ENCODE measurements at regions not wholly inside any gene's neighbourhood (a gene's known extent, or its start where the extent isn't known, plus 50 kb on each side); places are given as distances from the start of the nearest gene placed in this dataset.

DNA sequence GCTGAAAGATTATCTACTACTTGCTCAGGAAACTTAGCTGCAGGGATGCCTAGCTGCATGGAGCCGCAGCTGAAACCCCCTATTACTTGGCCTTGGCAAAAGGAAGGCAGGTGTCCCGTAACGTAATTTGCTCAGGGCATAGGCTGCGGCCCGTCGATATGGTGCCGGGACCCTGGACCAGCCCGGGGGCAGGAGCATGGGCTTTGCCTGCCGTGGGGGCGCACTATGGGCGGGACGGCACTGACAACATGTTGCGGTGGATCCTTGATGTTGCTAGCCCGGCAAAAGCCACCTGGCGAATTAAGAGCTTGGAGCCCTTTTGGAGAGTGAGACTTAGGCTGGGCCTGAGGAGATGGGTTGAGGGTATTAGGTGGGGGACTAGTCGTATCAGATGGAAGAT lies 1551.2 kb downstream of the AACS start:
- no peak for DNase-seq

DNA sequence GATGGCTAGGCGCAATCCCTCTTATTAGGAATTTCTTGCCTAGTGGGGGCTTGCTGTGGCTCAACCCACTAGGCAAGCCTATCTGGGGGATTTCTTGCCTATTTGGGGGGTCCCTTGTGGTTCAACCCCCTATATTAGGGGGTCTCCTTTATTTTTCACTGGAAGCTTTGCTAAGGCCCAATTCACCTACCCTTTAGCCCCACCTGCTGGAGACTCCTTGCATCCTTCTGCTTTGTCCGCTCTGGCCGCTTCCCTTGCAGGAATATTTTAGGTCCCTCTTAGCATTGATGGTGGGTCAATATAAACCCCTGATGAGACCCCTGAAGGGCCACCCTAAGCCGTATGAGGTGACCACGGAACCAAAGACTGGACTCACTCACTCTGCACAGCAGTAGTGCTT lies 1552.1 kb downstream of the AACS start:
- no peak for DNase-seq

DNA sequence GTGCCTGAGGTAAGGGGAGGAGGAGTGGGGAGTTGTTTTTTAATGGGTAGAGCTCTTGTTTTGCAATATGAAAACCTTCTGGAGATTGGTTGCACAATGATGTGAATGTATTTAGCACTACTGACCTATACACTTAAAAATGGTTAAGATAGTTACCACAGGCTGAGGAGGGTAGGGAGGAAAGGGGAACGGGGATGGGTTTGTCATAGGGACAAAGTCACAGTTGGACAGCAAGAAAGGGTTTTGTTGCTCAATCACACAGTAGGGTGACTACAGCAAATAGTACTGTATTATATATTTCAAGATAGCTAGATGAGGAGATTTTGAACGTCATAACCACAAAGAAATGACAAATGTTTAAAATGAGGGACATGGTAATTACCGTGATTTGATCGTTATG lies 1562.4 kb downstream of the AACS start:
- DNase-seq, result no peak

DNA sequence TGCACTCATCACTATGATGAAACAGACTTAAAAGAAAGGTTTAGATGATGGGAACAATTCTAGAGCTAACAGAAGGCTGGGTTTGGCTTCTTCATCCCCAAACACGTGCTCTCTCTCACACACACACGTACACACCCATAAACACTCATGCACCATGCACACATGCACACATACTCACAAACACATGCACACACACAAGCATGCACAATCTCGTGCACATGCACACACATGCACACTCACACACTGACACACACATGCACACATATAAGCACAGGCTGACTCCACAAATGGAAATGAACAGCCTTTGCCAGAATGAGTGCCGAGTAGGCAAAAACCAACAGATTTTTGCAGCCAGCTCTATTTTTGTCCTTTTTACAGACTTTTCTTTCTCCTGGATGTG lies 1571.6 kb downstream of the AACS start:
- DNase-seq, result no peak

DNA sequence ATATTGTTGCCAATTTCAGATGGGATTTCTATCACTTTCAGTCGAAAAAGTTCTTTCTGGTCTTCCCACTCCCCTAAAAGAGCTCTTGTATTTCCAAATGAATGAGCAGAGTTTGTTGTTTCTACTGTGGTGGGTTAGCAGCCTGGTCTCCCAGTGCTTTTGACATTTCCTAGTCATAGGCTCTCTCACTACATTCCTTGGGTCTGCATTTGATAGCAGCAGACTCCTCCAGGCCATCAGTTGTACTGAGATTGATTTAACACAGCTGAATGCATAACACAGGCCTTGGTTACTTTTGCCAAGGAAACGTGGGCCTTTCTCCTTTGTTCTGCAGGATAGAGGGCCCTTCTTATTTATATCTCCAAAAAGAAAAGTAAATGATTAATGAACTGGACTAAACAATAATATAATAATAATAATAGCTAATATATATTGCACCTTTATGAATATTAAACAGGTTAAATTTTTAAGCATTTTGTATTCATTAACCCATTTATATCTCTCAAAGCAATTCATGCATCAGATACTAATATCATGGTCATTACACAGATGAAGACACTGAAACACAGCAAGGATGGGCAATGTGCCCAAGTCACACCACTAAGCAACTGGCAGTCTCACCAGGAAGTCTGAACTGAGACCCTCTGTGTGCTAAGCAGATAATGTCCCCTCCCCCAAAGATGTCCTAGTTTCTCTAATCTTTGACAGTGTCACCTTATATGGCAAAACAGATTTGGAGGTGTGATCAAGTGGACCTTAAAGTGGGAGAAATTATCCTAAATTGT lies 1579.2 kb downstream of the AACS start:
- DNase-seq, result no peak

DNA sequence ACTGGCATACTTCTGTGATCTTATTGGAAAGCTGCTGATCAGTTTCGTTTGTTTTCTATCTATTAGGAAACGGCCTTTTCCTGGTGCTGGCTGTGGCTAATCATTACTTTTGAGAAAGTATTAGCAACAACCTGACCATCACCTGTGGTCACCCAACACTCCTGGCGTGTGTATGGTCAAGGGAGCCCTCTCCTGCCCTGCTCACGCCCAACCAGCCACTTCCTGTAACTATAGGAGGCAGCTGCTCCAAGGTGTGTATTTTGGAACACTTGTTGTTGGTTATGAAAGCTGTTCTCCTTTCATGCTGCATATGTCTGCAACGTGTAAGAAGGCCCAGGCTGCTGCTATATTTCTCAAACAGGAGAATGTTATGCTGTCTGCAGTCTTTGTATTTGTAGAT lies 1582.8 kb downstream of the AACS start:
- DNase-seq, result no peak

DNA sequence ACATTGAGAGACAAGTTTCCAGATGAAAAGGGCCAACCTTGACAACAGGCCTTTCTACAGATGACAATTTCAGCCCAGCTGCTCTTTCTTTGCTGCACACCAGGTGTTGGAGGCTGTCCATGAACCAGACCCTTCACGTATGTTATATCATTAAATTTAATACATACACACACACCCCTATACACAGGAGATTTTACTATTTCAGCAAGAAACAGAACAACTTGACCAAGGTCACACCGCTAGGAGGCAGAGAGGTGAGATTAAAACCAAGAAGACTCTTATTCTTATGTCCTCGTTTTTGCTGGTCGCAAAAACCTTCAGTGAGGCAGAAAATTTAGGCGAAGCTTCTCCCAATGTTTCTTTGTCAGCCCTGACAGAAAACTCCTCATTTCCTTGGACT lies 1585.9 kb downstream of the AACS start:
- DNase-seq, result no peak

DNA sequence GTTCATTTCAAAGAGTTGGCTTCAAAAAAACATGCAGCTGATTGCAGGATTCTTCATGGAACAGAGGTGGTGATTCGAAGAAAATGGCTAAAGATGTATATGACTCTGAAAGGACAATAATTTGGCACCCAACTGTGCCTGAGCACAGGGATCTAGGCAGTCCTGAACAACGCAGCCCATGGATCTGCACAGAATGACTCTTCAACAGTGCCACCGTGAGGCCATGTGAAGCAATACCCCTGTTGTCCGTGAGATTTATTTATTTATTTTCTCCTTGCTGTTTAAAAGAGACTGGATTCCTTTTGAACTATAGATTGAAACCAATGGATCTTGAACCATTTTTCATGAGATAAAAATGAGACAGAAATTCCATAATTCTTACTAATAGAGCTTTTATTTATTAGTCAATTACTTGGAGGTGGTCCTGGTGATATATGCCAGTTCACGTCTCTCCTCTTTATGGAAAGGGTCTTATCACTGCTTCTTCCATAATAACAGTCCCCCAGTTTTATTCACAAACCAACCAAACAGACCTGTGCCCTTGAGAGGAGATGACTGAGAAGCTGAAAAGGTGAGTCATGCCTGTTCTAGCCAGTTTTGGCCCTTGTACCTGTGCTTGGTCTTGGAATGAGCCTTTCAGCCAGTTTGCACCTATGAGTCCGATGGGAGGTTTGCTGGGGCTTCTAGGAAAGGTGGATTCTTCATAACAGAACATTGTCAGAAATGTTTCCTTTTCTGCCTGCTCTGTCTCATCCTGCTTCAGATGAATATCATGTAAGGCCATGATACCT lies 1598.3 kb downstream of the AACS start:
- DNase-seq, result no peak

DNA sequence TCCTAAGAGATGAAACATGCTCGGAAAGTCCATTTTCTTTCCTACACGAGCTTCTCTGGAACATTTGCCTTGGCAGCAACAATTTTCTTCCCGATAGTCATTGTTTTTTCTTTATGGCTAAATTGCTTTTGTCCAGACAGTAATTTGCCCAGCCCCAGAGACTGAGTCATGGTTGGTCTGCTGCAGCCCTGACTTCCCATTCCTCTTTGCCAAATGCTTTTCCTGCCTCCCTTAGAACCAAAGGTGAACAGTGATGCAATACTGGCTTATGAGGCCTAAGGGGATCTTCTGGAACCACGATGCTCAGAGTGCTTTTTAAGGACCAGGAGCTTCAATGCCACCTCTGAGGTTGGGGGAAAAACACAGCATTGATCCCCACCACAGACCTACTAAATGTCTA lies 1599.6 kb upstream of the TMEM132C start:
- no peak for DNase-seq

DNA sequence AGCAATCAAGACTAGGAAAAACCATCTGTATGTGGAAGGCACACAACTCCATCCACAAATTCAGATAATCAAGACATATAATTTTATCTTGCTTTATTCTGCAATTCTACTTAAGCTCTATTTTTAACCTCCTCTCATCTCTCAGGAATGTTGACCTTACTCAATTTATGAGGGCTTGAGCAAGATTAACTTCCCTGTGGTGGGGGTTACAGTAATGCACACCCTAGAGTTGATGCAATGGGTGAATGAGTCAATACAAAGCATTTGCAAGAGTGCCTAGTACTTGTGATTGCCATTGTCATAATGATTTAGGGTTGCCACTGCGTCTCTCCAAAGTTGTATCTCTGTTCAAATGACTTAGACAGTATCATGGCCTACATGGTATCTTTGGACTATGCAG lies 1598.4 kb upstream of the TMEM132C start:
- no peak for DNase-seq

DNA sequence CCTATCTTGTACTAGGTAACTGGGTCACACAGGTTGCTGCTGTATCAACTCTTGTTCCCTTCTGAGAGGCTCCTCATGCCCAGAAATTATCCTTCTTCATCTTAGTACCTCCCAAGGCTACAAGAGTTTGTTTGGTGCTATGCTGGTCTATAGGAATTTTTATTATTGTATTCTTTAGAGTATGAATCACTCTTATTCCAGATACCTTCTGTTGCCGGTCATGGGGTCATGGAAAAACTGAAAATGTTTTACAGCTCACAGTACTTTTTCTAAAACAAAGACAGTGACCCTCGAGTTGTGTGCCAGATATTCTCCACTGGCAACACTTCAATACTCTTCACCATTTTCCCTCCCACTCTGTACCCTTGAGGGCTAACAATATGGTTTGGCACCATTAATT lies 1598.0 kb upstream of the TMEM132C start:
- DNase-seq, result no peak

DNA sequence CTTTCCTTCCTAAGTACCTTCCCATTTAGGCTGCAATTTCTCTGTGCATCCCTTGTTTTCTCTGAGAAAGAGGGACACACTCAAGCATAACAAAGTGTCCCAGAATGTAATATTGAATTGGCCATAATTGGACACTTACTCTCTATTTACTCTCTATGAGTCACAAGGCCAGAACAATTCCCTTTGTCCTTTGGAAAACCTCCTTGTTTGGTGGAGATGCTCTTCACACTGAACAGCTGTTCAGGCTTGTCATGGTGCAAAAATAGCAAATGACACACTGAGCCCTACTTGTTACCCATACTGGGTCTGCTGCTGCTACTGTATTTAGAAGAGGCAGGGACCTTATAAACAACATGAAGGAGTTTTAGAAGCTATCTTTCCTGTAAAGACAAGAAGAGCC lies 1590.5 kb upstream of the TMEM132C start:
- no peak for DNase-seq

DNA sequence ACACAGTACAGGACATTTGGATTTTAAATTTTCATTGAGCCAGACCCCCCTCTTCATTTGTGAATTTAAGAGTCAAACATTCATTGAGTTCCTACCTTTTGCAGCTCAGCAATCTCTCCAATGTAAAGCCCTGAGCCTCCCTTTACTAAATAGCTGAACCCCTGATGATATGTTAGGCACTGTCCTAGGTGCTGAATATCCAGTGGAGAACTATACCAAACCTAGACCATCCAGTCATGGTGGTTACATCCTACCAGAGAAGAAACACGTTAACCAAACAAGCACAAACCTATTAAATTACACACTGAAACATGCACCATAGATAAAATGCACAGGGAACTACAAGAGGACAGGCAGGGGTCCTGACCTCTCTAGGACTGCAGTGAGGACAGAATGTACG lies 1585.3 kb upstream of the TMEM132C start:
- DNase-seq, result no peak

DNA sequence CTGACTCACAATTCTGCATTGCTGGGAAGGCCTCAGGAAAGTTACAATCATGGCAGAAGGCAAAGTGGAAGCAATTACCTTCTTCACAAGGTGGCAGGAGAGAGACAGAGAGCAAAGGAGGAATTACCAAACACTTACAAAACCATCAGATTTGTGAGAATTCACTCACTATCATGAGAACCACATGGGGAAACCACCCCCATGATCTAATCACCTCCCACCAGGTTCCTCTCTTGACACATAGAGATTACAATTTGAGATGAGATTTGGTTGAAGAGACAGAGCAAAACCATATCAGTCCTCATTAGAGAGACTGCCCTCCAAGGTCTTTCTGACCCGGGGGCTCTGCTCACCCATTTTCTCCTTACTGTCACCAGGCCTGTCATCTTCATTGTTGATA lies 1582.3 kb upstream of the TMEM132C start:
- no peak for DNase-seq

DNA sequence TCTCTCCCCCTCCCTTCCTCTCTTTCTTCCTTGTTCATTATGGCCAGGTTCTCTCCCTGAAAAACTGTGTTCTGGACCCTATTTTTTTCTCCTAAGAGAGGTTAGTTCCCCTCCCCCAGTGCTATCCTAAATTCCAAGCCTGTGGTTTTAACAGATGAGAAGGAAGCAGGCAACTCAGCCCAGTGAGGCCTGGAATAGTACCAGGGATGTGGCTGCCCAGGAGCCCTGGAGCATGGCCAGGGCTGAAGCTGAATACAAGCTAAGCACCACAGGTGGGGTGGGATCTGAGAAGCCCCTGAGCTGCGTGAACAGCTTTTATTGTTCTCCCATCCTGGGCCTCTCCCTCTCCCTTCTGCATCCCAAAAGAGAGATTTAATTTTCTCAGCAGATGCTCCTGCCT lies 1581.3 kb upstream of the TMEM132C start:
- no peak for DNase-seq

DNA sequence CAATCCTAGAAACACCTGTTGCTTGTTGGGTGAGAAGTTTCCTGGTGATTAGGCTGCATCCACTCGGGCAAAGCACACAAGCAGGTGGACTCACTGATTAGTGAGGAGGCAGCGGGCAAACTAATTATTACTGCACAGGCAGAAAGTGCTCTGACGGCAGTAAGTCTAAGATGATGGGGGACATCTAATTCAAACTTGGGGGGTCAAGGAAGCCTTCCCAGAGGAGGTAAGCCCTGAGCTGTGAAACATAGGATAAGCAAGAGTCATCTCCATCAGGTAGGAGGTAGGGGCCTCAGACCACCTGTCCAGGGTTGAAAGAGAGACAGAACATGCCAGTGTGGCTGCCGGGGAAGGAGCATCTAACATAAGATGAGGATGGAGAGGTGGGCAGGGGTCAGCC lies 1578.4 kb upstream of the TMEM132C start:
- DNase-seq, result no peak

DNA sequence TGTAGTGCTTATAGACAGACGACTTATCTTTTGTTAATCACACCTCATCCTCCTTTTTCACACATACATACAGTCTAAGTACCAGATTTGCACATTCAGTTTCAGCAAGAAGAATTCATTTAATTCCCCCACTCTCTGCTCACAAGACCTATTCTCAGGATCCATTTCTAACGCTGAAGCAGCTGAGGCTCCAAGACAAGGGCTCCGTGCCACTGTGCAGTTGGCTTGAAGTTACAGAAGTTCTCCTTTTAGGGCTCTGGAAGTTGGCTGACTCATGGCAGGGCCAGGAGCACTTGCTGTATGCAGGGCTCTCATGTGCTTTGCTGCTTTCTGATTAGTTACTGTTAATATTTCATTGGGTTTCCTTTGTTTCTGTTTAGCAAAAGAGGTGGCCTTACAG lies 1566.9 kb upstream of the TMEM132C start:
- DNase-seq, result no peak

DNA sequence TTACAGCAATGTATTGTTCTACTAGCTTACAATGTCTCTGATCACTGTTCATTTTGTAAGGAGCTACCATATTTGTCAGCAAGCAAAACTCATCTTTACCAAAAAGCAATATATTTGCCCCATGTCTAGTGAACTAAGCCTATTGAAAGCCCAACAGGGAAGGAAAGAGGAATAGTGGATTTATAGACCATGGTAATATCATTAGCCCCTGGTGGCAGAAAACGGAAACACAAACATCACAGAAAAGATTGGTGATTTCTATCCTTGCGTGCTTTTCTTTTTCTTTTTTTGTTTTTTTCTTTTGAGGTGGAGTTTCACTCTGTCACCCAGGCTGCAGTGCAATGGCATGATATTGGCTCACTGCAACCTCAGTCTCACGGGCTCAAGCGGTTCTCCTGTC lies 1562.4 kb upstream of the TMEM132C start:
- no peak for DNase-seq

DNA sequence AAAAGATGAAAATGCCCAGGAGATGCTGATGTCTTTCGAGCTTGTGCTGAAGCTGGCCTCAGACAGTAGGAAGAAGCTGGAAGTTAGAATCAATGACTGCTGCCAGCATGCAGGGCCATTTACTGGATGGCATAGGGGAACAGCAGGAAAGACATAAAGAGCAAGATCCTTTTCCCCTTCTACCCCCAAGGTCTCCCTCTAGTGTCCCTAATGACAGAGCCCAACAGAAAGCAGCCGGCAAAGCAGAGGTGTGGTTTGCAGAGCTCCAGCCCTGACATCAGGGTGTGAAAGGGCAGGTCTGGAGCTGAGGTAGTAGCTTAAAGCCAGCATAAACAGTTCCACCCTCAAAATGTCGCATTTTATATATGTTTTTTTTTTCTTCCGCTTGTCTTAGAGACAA lies 1560.7 kb upstream of the TMEM132C start:
- DNase-seq, result no peak

DNA sequence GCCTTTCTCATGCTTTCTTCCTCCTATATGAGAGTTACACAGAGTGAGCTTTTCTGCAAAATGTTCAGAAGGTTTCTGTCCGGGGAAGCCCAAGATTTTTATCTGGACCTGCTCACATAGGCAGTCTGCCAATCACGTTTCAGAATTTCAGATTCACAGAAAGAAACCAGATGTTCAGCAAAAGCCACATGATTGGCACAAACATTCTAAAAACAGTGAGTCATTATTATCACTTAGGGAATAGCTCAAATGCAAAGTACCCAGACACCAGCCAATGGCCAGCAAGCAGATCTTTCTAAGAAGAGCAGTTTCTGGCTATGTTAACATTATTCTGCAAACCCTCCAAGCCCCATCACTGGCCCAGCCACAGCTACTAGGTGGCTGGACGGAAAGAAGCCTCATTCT lies 1558.5 kb upstream of the TMEM132C start:
- DNase-seq, result no peak

DNA sequence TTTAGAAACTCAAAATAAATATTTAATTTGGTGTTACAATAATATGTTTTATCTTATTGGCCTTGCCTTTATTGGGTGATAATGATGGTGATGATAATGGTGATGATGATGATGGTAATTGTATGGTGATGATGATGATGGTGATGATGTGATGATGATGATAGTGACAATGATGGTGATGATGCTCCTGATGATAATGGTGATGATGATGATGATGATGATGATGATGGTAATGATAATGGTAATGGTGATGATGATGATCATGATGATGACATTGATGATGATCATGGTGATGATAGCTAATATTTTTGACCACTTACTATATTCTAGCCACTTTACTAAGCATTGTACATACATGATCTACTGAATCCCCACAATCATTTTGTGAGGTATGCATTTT lies 1548.6 kb upstream of the TMEM132C start:
- no peak for DNase-seq

DNA sequence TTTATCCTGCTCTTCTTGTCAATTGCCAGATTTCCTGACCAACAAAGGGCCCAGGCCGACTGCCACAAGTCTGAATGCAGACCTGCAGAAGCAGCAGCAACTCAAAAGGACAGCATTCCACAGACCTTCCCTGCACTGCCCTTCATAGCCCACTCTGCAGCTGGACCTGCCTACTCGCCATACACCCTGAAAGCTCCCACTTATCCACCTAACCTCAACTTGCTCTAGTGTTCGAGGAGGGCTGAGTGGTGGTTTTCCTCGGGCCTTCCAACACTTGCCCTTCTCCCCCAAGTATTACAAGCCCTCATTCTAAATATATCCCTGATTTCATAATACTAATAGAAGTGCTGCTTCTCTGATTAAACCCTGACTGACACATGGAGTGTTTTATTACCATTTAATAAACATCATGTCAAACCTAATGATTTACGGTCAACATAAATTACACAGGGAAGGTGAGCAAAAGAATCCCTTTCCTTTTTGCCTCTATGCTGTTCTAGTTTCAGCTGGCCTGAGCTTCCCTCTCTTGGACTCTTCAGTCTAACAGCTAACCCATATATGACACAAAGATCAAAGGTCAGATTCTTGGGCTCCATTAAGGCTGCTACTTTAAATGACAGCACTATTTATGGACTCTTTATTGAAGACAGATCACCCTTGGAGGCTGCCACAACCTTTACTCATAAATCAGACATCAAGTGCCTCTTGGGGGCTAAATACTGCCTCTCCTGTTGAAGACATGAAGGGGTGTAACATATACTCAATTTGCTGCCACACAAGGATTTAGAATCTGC lies 1546.9 kb upstream of the TMEM132C start:
- DNase-seq, result no peak

DNA sequence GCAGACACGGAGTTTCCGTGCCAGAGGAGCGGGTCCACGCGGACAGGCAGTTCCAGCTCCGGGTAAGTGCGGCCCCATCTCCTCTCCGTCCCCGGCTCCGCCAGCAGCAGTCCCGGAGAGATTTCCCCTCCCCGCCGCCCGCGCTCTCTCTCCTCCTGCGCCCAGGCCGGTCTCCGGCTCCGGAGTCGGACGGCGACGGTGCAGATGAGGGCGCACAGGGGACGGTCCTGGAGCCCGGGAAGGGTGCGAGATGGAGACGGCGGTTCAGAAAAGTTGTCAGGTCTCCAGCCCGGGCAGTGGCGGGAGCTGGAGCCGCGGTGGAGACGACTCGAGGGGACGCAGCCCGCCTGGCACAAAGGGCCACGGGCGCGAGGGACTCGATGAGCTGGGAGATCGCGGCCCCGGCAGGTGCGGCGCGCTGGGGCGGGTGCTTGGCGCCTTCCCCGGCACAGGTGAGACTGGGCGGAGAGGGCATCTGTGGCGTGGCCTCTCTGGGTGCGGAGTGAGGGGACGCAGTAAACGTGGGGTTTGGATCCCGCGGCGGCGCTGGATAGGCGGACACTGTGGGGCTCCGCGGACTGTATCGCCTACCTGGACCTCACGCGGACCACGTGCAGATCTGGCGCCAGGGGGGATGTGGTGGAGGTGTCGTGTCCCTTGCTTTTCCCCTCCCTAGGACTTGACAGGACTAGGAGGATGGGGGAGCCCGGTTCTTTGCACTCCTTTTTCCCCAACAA lies 1540.3 kb upstream of the TMEM132C start:
- DNase-seq, result no peak

Measured in C1 segment of cervical spinal cord (tissue), 14 donors.